Gastroesophageal sphincter (tissue), 3 donors: ENCODE measurements at regions not wholly inside any gene's neighbourhood (a gene's known extent, or its start where the extent isn't known, plus 50 kb on each side); places are given as distances from the start of the nearest gene placed in this dataset.

ENCODE experiments used
- CTCF ChIP-seq, 4 experiments: fragments of 200-600 bp in 2 of 4; fragments of 450-650 bp in 2 of 4; sonication (generic) in 1 of 4; IDR thresholded peaks; one replicate each; pipeline ENCODE4 v1.5.1; 2017 to 2019; ENCODE audit warnings: antibody characterized with exemption in 4 of 4, mild to moderate bottlenecking in 2 of 4, moderate library complexity in 2 of 4
- POLR2A ChIP-seq, 2 donors: fragments of 450-650 bp; IDR thresholded peaks; one replicate each; pipeline ENCODE4 v1.6.1; 2017; ENCODE audit warnings: antibody characterized with exemption in 2 of 2, mild to moderate bottlenecking in 2 of 2, moderate library complexity in 1 of 2

- TF ChIP-seq CTCF (IDR thresholded peaks at IDR 0.05) (no peak), POLR2A (IDR thresholded peaks at IDR 0.05) (no peak)
Measured at GRCh38 chr18:45409971-45410370, 205.3 kb upstream of the SLC14A2 start.
